Fibroblast of villous mesenchyme (primary cell): ENCODE measurements at regions not wholly inside any gene's neighbourhood (a gene's known extent, or its start where the extent isn't known, plus 50 kb on each side); places are given as distances from the start of the nearest gene placed in this dataset.
"Not testable (repeated sequence)": the region's sequence is repeated elsewhere in the genome, so short reads cannot be mapped to it uniquely, and the experiment has no call there.

Experiments used
- DNase-seq: peaks from one replicate; pipeline ENCODE4 v3.0.0-alpha.2; 2010; ENCODE audit warnings: low read depth
- H3K4me3 ChIP-seq: 2 replicates; pipeline ENCODE4 v1.5.1; 2011; ENCODE audit warnings: low read depth, mild to moderate bottlenecking, low read length
- TF ChIP-seq, protein P1 (sequence below): IDR thresholded peaks from 2 replicates; pipeline ENCODE4 v1.5.1; 2012; ENCODE audit warnings: low read depth, mild to moderate bottlenecking, low read length; ENCODE audit not compliant: insufficient read depth

DNA sequence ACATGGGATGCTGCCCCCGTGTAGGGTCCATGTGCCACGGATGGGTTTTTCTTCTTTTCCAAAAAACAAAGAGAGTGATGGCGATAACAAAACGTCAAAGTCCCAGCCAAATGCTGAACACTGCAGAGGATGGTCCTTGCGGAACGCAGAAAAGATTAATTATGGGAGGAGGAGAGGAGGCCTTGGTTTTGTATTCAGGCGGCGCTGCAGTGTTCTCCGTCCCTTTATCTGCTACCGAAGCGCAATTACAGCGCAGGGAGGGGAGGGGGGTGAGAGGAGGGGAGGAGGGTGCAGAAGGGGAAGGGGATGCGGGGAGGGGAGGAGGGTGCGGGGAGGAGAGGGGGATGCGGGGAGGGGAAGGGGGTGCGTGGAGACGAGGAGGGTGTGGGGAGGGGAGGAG is 131.8 kb upstream of the PRKCQ start:
- DNase-seq = no peak
- TF ChIP-seq, protein P1, sequence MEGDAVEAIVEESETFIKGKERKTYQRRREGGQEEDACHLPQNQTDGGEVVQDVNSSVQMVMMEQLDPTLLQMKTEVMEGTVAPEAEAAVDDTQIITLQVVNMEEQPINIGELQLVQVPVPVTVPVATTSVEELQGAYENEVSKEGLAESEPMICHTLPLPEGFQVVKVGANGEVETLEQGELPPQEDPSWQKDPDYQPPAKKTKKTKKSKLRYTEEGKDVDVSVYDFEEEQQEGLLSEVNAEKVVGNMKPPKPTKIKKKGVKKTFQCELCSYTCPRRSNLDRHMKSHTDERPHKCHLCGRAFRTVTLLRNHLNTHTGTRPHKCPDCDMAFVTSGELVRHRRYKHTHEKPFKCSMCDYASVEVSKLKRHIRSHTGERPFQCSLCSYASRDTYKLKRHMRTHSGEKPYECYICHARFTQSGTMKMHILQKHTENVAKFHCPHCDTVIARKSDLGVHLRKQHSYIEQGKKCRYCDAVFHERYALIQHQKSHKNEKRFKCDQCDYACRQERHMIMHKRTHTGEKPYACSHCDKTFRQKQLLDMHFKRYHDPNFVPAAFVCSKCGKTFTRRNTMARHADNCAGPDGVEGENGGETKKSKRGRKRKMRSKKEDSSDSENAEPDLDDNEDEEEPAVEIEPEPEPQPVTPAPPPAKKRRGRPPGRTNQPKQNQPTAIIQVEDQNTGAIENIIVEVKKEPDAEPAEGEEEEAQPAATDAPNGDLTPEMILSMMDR = no peak
- no peak overlapping the region for H3K4me3 ChIP-seq

DNA sequence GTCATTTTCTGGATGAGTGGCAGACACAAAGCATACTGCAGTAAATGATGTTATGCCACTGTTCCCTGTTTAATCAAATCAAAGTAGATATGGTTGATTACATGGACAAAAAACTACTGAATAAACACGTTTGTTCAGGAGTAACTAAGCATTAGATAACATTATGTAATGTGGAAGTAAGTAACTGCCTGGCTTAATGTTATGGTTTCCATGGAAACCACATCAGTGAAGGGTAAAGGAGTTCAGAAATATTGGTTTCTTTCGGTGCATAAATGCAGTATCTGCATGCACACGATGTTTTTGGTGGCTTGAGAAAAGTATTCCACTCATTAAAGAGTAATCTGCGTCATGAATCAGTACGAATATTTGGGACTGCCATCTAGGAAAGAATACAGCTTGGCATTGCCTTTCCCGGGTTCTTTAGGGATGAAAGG is 131.3 kb upstream of the PRKCQ start:
- H3K4me3 ChIP-seq = no peak overlapping the region
- DNase-seq = no peak

GRCh38 chr10:6707352-6707751 is 127.3 kb upstream of the PRKCQ start:
- no peak overlapping the region for H3K4me3 ChIP-seq
- TF ChIP-seq, protein P1 = no peak
- no peak for DNase-seq

More for the DNA sequence above, 131.3 kb upstream of the PRKCQ start:
- TF ChIP-seq, protein P1 = no peak

- H3K4me3 ChIP-seq = no peak overlapping the region
- TF ChIP-seq, protein P1 = no peak
- DNase-seq = no peak
These were observed 126.6 kb upstream of the PRKCQ start for GRCh38 chr10:6706725-6707124.

GRCh38 chr10:6704896-6705295 is 124.8 kb upstream of the PRKCQ start:
- H3K4me3 ChIP-seq = no peak overlapping the region
- TF ChIP-seq, protein P1 = no peak
- DNase-seq = no peak

DNA sequence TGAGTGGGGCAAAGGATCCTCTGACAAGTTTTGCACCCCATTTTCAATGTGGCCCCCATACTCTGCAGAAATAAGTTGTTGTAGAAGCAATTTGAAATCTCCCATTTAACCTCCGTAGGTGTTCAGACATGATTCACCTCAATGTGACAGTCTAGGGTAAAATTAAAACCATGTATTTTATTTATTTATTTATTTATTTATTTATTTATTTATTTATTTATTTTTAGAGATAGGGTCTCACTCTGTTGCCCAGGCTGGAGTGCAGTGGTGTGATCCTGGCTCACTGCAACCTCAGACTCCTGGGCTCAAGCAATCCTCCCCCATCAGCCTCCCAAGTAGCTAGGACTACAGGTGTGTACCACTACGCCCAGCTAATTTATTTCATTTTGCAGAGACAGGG is 122.8 kb upstream of the PRKCQ start:
- H3K4me3 ChIP-seq, DNase-seq: not testable (repeated sequence)

DNA sequence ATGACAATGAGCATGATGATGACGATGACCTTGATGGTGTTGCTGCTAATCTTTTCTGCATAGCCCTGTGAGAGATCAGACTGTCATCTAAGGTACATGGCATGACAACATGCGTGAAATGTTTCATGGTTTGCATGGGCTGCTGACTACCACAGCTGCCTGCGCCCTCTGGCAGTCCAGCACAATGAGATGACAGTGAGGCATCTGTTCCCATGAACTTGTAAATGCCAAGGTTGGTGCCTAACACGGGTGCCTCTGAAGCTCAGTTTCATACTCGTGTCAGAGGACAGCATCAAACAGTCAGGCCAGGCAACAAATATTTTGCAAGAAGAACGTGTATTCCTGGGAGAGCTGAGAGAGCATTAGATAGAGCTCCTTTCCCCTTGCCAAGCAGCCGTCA is 122.0 kb upstream of the PRKCQ start:
- TF ChIP-seq, protein P1 = no peak
- H3K4me3 ChIP-seq = no peak overlapping the region
- DNase-seq = no peak

DNA sequence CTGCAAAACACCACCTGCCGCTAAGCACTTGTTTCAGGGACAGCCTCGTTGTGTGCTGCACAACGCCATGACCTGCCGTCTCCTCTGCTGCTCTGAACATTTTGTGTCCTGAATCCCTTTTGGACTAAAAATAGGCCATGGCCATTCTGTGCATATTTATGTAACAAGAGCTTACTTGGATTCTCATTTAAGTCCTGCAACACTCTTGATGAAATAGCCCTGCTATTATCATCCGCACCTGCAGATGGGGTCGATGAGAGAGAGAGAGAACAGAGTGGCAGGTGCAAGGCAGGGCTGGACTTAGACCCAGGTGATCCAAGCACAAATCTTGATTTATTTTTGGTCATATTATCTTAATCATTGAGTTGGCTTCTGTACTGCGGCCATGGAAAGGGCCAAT is 121.2 kb upstream of the PRKCQ start:
- no peak for DNase-seq
- no peak overlapping the region for H3K4me3 ChIP-seq
- TF ChIP-seq, protein P1 = peak; percentile 13
